ENCODE measurements at regions not wholly inside any gene's neighbourhood (a gene's known extent, or its start where the extent isn't known, plus 50 kb on each side); places are given as distances from the start of the nearest gene placed in this dataset.

- 65% methylated on average over 4 of the region's 4 CpGs for WGBS (ENCODE audit: missing lambda C conversion rate)
- CTCF ChIA-PET = interaction anchor here (1.3 kb wide), 3 partner anchors 739 to 1571 kb away, joined by 3 to 5 read pairs (median 3); no protein-coding TSS in a partner anchor
- Histone ChIP-seq H3K4me3 (no peak overlapping the region), H3K27ac (no peak overlapping the region), H3K9me3 (no peaks in the 10 kb centered on the region; the same call in 2 of the 3 replicates), H3K4me1 (peaks cover 7% of the 10 kb centered on the region; the same call in 2 of the 3 replicates), H3K4me2 (no peak overlapping the region)
- FAIRE-seq (no peak), ATAC-seq (no peak), DNase-seq (ENCODE audit: low read depth in 1 of 2, low spot score in 1 of 2) (no peak)
- POLR2A ChIA-PET = no interaction called here
- no peak for TF ChIP-seq ELK1 (IDR thresholded peaks at IDR 0.05; ENCODE audit: low read depth, low read length)
- no peak for TF ChIP-seq POLR2A (IDR thresholded peaks at IDR 0.05; ENCODE audit: low read length)
- TF ChIP-seq HDAC2 (IDR thresholded peaks at IDR 0.05) = no peak
- no peak for TF ChIP-seq USF2 (IDR thresholded peaks at IDR 0.05)
- TF ChIP-seq REST (IDR thresholded peaks at IDR 0.05) = no peak
- no peak for TF ChIP-seq HES2 (IDR thresholded peaks at IDR 0.05)
- TF ChIP-seq ATOH8 (CRISPR knock-in tag; IDR thresholded peaks at IDR 0.05; ENCODE audit: low read depth) = no peak
- no peak for TF ChIP-seq RAD21 (conservative IDR thresholded peaks at IDR 0.05 in 1 of 2, IDR thresholded peaks at IDR 0.05 in 1 of 2)
- no peak for TF ChIP-seq FOSL2 (IDR thresholded peaks at IDR 0.05)
- TF ChIP-seq FOSL2 (CRISPR knock-in tag; IDR thresholded peaks at IDR 0.05) = no peak
- no peak for TF ChIP-seq RFX5 (IDR thresholded peaks at IDR 0.05)
- no peak for TF ChIP-seq MAX (IDR thresholded peaks at IDR 0.05)
- TF ChIP-seq EHF (CRISPR knock-in tag; IDR thresholded peaks at IDR 0.05) = no peak
- no peak for TF ChIP-seq TFCP2L1 (CRISPR knock-in tag; IDR thresholded peaks at IDR 0.05)
- no peak for TF ChIP-seq SMC3 (IDR thresholded peaks at IDR 0.05)
- TF ChIP-seq HOXB5 (CRISPR knock-in tag; IDR thresholded peaks at IDR 0.05) = no peak
- no peak for TF ChIP-seq PBX3 (IDR thresholded peaks at IDR 0.05)
Observed at GRCh38 chr6:168959696-168960095, 293.9 kb downstream of the THBS2 start.

Measured in A549 (cell line).